Esophagus muscularis mucosa (tissue), 4 donors: ENCODE measurements at regions not wholly inside any gene's neighbourhood (a gene's known extent, or its start where the extent isn't known, plus 50 kb on each side); places are given as distances from the start of the nearest gene placed in this dataset.

Experiments
- DNase-seq: peaks from one replicate; pipeline ENCODE4 v3.0.0-alpha.2; 2017; ENCODE audit errors: extremely low spot score
- H3K27ac ChIP-seq, 4 donors: fragments of 200-600 bp; sonication (generic); replicated peaks in 1 of 4; 1 replicate in 3 of 4; 2 replicates in 1 of 4; pipeline ENCODE4 v1.5.1; 2016 to 2019; ENCODE audit warnings: mild to moderate bottlenecking in 1 of 4
- H3K27me3 ChIP-seq, 4 donors: fragments of 200-600 bp; sonication (generic); one replicate each; pipeline versions ENCODE4 v1.5.1 to v1.6.0; 2016 to 2019
- H3K36me3 ChIP-seq, 4 donors: fragments of 200-600 bp; sonication (generic); one replicate each; pipeline ENCODE4 v1.5.1; 2016 to 2019
- H3K4me1 ChIP-seq, 4 donors: fragments of 200-600 bp; sonication (generic); one replicate each; pipeline ENCODE4 v1.5.1; 2016 to 2019
- H3K4me3 ChIP-seq, 4 donors: fragments of 200-600 bp; sonication (generic); 1 replicate in 2 of 4; 2 replicates in 2 of 4; pipeline ENCODE4 v1.5.1; 2016 to 2019; ENCODE audit warnings: mild to moderate bottlenecking in 4 of 4, moderate library complexity in 1 of 4
- H3K9me3 ChIP-seq, 4 donors: fragments of 200-600 bp; sonication (generic); 1 replicate in 3 of 4; 2 replicates in 1 of 4; pipeline ENCODE4 v1.5.1; 2016 to 2019
- EP300 ChIP-seq: sonication (generic); formaldehyde crosslinking; IDR thresholded peaks from one replicate; pipeline ENCODE4 v1.6.1; 2017; ENCODE audit warnings: antibody characterized with exemption
- POLR2A ChIP-seq: fragments of 450-650 bp; IDR thresholded peaks from one replicate; pipeline ENCODE4 v1.6.1; 2017; ENCODE audit warnings: antibody characterized with exemption, moderate library complexity, mild to moderate bottlenecking, low read depth
- POLR2AphosphoS5 ChIP-seq, 2 donors: sonication (generic); formaldehyde crosslinking; IDR thresholded peaks; one replicate each; pipeline ENCODE4 v1.6.1; 2017; ENCODE audit warnings: antibody characterized with exemption in 2 of 2
- WGBS: methylation state at CpG from one replicate; pipeline ENCODE4 v1.1.5; 2018; 5-methylcytosine and 5-hydroxymethylcytosine counted together
- intact Hi-C: fragments of 100-400 bp; cut with DNase I; formaldehyde crosslinking; loops from one replicate; pipeline ENCODE4 v1.15.1; 2023
- TF ChIP-seq, protein P1 (sequence below), 3 experiments: fragments of 200-600 bp in 2 of 3; fragments of 450-650 bp in 1 of 3; sonication (generic) in 2 of 3; IDR thresholded peaks; one replicate each; pipeline ENCODE4 v1.5.1; 2017 to 2019; ENCODE audit warnings: antibody characterized with exemption in 3 of 3, mild to moderate bottlenecking in 2 of 3, moderate library complexity in 1 of 3

DNA sequence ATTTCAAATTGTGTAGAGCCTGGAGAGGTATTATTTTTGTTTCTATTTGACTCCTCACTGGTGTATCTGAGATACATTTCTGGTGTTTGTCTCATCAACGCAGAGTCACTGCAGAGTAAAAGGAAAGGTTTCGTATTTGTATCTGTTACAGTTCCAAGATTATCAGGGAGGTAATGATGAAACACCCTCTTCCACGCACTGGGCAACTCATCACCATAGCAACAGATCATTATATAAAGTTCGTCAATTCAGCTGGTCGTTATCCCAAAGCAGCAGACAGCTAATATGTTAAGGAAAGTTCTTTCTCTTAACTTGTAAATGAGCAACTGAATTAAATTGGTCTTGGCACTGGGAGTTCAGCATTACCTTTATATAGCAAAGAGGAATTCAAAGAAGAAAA is 513.5 kb downstream of the MTRR start:
- intact Hi-C loops = no loop called here
- TF ChIP-seq POLR2A (no peak), EP300 (no peak), POLR2AphosphoS5 (IDR thresholded peaks at IDR 0.05) (no peak)
- TF ChIP-seq, protein P1, sequence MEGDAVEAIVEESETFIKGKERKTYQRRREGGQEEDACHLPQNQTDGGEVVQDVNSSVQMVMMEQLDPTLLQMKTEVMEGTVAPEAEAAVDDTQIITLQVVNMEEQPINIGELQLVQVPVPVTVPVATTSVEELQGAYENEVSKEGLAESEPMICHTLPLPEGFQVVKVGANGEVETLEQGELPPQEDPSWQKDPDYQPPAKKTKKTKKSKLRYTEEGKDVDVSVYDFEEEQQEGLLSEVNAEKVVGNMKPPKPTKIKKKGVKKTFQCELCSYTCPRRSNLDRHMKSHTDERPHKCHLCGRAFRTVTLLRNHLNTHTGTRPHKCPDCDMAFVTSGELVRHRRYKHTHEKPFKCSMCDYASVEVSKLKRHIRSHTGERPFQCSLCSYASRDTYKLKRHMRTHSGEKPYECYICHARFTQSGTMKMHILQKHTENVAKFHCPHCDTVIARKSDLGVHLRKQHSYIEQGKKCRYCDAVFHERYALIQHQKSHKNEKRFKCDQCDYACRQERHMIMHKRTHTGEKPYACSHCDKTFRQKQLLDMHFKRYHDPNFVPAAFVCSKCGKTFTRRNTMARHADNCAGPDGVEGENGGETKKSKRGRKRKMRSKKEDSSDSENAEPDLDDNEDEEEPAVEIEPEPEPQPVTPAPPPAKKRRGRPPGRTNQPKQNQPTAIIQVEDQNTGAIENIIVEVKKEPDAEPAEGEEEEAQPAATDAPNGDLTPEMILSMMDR (IDR thresholded peaks at IDR 0.05) = no peak
- H3K36me3 ChIP-seq = no peaks in the 10 kb centered on the region
- no peak for DNase-seq
- WGBS = 78% methylated on average over 5 of the region's 5 CpGs
- H3K4me1 ChIP-seq = no peaks in the 10 kb centered on the region
- no peaks in the 10 kb centered on the region for H3K9me3 ChIP-seq
- no peak overlapping the region for H3K27ac ChIP-seq
- H3K27me3 ChIP-seq = no peaks in the 10 kb centered on the region
- H3K4me3 ChIP-seq = no peak overlapping the region

DNA sequence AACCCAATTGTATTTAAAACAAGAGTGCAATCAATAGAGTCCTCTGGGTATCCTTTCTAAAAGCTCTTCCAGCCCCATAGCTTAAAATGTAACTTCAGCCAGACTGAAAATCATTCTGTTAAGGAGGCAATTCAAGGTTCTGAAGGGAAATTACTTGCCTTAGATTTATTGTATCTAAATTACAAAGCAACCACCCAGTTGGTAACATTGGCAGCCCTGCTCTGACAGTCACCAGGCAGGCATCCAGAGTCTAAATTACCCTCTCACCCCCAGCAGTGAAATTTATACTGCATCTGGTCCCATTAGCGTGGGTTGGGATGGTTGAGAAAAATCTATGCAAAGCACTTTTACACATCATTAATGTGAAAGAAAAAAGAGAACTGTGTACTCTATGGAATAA is 514.7 kb downstream of the MTRR start:
- no peaks in the 10 kb centered on the region for H3K9me3 ChIP-seq

DNA sequence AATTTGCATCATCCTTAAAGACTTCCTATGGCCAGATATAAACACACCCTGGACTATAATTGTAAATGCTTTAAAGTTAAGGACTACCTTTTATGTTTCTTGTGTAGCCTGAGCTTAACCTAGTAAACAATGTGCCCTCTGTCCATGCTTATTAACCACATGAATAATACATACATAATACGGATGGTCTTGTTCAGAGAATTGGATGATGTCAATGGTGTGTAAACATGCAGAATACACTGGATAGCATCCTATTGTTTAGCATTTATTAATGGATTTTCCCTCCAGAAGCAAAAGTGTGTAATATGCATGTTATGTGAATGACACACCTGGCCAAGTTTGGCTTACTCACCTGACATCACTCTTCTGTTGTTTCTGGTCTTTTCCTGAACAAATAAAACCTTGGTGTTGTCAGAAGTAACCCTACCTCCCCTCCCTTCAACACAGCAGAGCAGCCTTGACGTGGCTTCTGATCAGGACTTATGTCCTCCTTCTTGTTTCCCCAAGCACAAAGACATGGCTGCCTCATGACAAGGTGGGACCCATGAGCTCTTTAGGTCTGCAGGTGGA is 517.9 kb downstream of the MTRR start:
- no peak overlapping the region for H3K4me3 ChIP-seq
- no peaks in the 10 kb centered on the region for H3K36me3 ChIP-seq
- no peaks in the 10 kb centered on the region for H3K9me3 ChIP-seq
- WGBS = 72% methylated on average over 2 of the region's 2 CpGs
- intact Hi-C loops = no loop called here
- H3K27me3 ChIP-seq = no peaks in the 10 kb centered on the region
- TF ChIP-seq, protein P1 (IDR thresholded peaks at IDR 0.05) = no peak
- no peak for TF ChIP-seq POLR2A
- TF ChIP-seq EP300 = no peak
- no peak for TF ChIP-seq POLR2AphosphoS5 (IDR thresholded peaks at IDR 0.05)
- H3K4me1 ChIP-seq = no peaks in the 10 kb centered on the region
- DNase-seq = no peak
- H3K27ac ChIP-seq = no peak overlapping the region

More for the DNA sequence above, 514.7 kb downstream of the MTRR start:
- H3K27ac ChIP-seq = no peak overlapping the region
- no peaks in the 10 kb centered on the region for H3K27me3 ChIP-seq
- no peaks in the 10 kb centered on the region for H3K36me3 ChIP-seq
- H3K4me1 ChIP-seq = no peaks in the 10 kb centered on the region
- no peak for DNase-seq
- H3K4me3 ChIP-seq = no peak overlapping the region
- no peak for TF ChIP-seq POLR2AphosphoS5 (IDR thresholded peaks at IDR 0.05)
- intact Hi-C loops = no loop called here
- WGBS = 50% methylated on average over 1 of the region's 1 CpG

DNA sequence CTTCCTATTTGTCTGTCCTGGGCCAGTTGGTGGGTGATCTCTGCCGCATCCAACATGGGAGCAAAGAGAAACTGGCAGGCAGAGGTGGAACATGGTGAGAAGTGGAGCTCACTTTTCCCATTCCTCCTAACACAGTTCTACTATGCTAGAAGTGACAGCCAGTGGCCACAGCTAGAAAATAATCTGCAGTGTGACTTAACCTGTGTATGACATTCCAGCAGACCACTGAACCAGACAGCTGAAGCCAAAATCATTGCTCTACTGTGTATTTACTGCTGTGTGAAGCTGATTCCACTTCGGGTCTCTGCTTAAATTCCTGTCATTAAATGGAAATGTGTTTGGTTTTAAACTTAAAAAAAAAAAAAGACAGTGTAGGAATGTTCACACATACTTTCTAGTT is 523.0 kb downstream of the MTRR start:
- intact Hi-C loops = no loop called here
- Histone ChIP-seq H3K9me3 (no peaks in the 10 kb centered on the region), H3K27me3 (no peaks in the 10 kb centered on the region), H3K27ac (no peak overlapping the region), H3K4me1 (no peaks in the 10 kb centered on the region), H3K4me3 (no peak overlapping the region), H3K36me3 (no peaks in the 10 kb centered on the region)
- no peak for TF ChIP-seq EP300
- TF ChIP-seq POLR2AphosphoS5 (IDR thresholded peaks at IDR 0.05) = no peak
- TF ChIP-seq, protein P1 (IDR thresholded peaks at IDR 0.05) = no peak
- no peak for TF ChIP-seq POLR2A
- WGBS = 52% methylated on average over 2 of the region's 2 CpGs
- no peak for DNase-seq

DNA sequence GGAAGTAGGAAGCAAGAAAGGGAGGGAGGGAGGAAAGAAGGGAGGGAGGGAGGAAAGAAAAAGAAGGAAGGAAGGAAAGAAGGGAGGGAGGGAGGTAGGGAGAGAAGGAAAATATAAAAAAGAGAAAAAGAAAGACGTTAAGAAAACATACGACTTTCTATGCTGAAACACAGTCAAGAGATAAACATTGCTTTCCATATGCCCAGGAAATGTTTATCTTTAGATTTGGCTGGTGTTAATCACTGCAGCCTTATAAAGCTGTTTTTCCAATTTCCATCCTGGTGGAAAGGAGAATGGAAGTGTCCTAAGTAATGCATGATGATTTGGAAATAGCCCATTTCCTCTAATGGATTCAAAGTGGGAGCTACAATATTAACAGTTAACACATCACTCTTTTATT is 524.3 kb downstream of the MTRR start:
- no peaks in the 10 kb centered on the region for H3K36me3 ChIP-seq
- no peaks in the 10 kb centered on the region for H3K27me3 ChIP-seq
- no peaks in the 10 kb centered on the region for H3K4me1 ChIP-seq
- H3K4me3 ChIP-seq = no peak overlapping the region
- intact Hi-C loops = no loop called here
- TF ChIP-seq, protein P1 (IDR thresholded peaks at IDR 0.05) = no peak
- TF ChIP-seq EP300 (no peak), POLR2AphosphoS5 (IDR thresholded peaks at IDR 0.05) (no peak), POLR2A (no peak)
- DNase-seq = no peak
- H3K27ac ChIP-seq = no peak overlapping the region
- WGBS = 25% methylated on average over 2 of the region's 2 CpGs
- H3K9me3 ChIP-seq = no peaks in the 10 kb centered on the region
